Stimulated activated naive CD8-positive, alpha-beta T cell treated with anti-CD3 and anti-CD28 coated beads, Interleukin-15, Interleukin-2, amounts not matched to agents 100 ng/mL and 50 ng/mL, for 24 hours (primary cell): ENCODE measurements at regions not wholly inside any gene's neighbourhood (a gene's known extent, or its start where the extent isn't known, plus 50 kb on each side); places are given as distances from the start of the nearest gene placed in this dataset.
"Not testable (repeated sequence)": the region's sequence is repeated elsewhere in the genome, so short reads cannot be mapped to it uniquely, and the experiment has no call there.

Experiments
- H3K27ac Mint-ChIP-seq: one replicate; pipeline ENCODE4 v1.8.0; 2021; ENCODE audit warnings: mild to moderate bottlenecking, mixed read lengths
- H3K27me3 Mint-ChIP-seq: one replicate; pipeline ENCODE4 v1.8.0; 2021; ENCODE audit warnings: mixed read lengths
- H3K36me3 Mint-ChIP-seq: one replicate; pipeline ENCODE4 v1.8.0; 2021; ENCODE audit warnings: low read depth, mixed read lengths
- H3K4me1 Mint-ChIP-seq: one replicate; pipeline ENCODE4 v1.8.0; 2021; ENCODE audit warnings: low read depth, mixed read lengths
- H3K4me3 Mint-ChIP-seq: one replicate; pipeline ENCODE4 v1.8.0; 2021; ENCODE audit warnings: mild to moderate bottlenecking, mixed read lengths
- H3K9me3 Mint-ChIP-seq: one replicate; pipeline ENCODE4 v1.8.0; 2021; ENCODE audit warnings: mixed read lengths

- H3K36me3 Mint-ChIP-seq, result no peaks in the 10 kb centered on the region
- peaks cover 3% of the 10 kb centered on the region for H3K9me3 Mint-ChIP-seq
- no peak overlapping the region for H3K27ac Mint-ChIP-seq
- no peaks in the 10 kb centered on the region for H3K27me3 Mint-ChIP-seq
- no peaks in the 10 kb centered on the region for H3K4me1 Mint-ChIP-seq
- no peak overlapping the region for H3K4me3 Mint-ChIP-seq
Observed at GRCh38 chr12:74033531-74033930, 504.1 kb upstream of the ATXN7L3B start.

- not testable (repeated sequence) for H3K4me1 Mint-ChIP-seq, H3K27ac Mint-ChIP-seq, H3K36me3 Mint-ChIP-seq, H3K4me3 Mint-ChIP-seq, H3K27me3 Mint-ChIP-seq, H3K9me3 Mint-ChIP-seq
Observed at GRCh38 chr12:74039138-74039537, 498.5 kb upstream of the ATXN7L3B start.

- no peaks in the 10 kb centered on the region for H3K27me3 Mint-ChIP-seq
- H3K4me1 Mint-ChIP-seq, result no peaks in the 10 kb centered on the region
- no peak overlapping the region for H3K27ac Mint-ChIP-seq
Observed at GRCh38 chr12:74043343-74043742, 494.3 kb upstream of the ATXN7L3B start.

GRCh38 chr12:74049348-74049747 is 488.3 kb upstream of the ATXN7L3B start:
- Mint-ChIP-seq H3K9me3 (no peaks in the 10 kb centered on the region), H3K27ac (no peak overlapping the region), H3K4me1 (no peaks in the 10 kb centered on the region), H3K36me3 (no peaks in the 10 kb centered on the region), H3K4me3 (no peak overlapping the region), H3K27me3 (no peaks in the 10 kb centered on the region)

More at GRCh38 chr12:74043343-74043742, 494.3 kb upstream of the ATXN7L3B start:
- no peak overlapping the region for H3K4me3 Mint-ChIP-seq
- no peaks in the 10 kb centered on the region for H3K36me3 Mint-ChIP-seq
- H3K9me3 Mint-ChIP-seq, result no peaks in the 10 kb centered on the region

GRCh38 chr12:74051848-74052247 is 485.8 kb upstream of the ATXN7L3B start:
- H3K36me3 Mint-ChIP-seq, result no peaks in the 10 kb centered on the region
- no peaks in the 10 kb centered on the region for H3K9me3 Mint-ChIP-seq
- no peaks in the 10 kb centered on the region for H3K4me1 Mint-ChIP-seq
- no peak overlapping the region for H3K27ac Mint-ChIP-seq
- H3K27me3 Mint-ChIP-seq, result no peaks in the 10 kb centered on the region
- H3K4me3 Mint-ChIP-seq, result no peak overlapping the region

- no peaks in the 10 kb centered on the region for H3K36me3 Mint-ChIP-seq
- H3K4me3 Mint-ChIP-seq, result no peak overlapping the region
- no peaks in the 10 kb centered on the region for H3K4me1 Mint-ChIP-seq
- peaks cover 28% of the 10 kb centered on the region for H3K9me3 Mint-ChIP-seq
- H3K27me3 Mint-ChIP-seq, result no peaks in the 10 kb centered on the region
- no peak overlapping the region for H3K27ac Mint-ChIP-seq
Observed at GRCh38 chr12:74066476-74066875, 471.2 kb upstream of the ATXN7L3B start.

GRCh38 chr12:74071182-74071581 is 466.5 kb upstream of the ATXN7L3B start:
- Mint-ChIP-seq H3K36me3 (no peaks in the 10 kb centered on the region), H3K4me1 (no peaks in the 10 kb centered on the region), H3K9me3 (peaks cover 24% of the 10 kb centered on the region), H3K27ac (no peak overlapping the region), H3K4me3 (no peak overlapping the region), H3K27me3 (no peaks in the 10 kb centered on the region)

GRCh38 chr12:74076918-74077317 is 460.7 kb upstream of the ATXN7L3B start:
- H3K4me1 Mint-ChIP-seq, result no peaks in the 10 kb centered on the region
- H3K27ac Mint-ChIP-seq, result no peak overlapping the region
- H3K36me3 Mint-ChIP-seq, result no peaks in the 10 kb centered on the region
- no peak overlapping the region for H3K4me3 Mint-ChIP-seq
- no peaks in the 10 kb centered on the region for H3K27me3 Mint-ChIP-seq
- peaks cover 3% of the 10 kb centered on the region for H3K9me3 Mint-ChIP-seq

GRCh38 chr12:74105434-74105833 is 432.2 kb upstream of the ATXN7L3B start:
- no peaks in the 10 kb centered on the region for H3K36me3 Mint-ChIP-seq
- no peak overlapping the region for H3K4me3 Mint-ChIP-seq
- H3K9me3 Mint-ChIP-seq, result no peaks in the 10 kb centered on the region
- H3K4me1 Mint-ChIP-seq, result no peaks in the 10 kb centered on the region
- H3K27me3 Mint-ChIP-seq, result no peaks in the 10 kb centered on the region
- H3K27ac Mint-ChIP-seq, result no peak overlapping the region

- no peaks in the 10 kb centered on the region for H3K4me1 Mint-ChIP-seq
- no peak overlapping the region for H3K27ac Mint-ChIP-seq
- H3K27me3 Mint-ChIP-seq, result no peaks in the 10 kb centered on the region
- H3K4me3 Mint-ChIP-seq, result no peak overlapping the region
- H3K36me3 Mint-ChIP-seq, result no peaks in the 10 kb centered on the region
- no peaks in the 10 kb centered on the region for H3K9me3 Mint-ChIP-seq
Observed at GRCh38 chr12:74108729-74109128, 428.9 kb upstream of the ATXN7L3B start.

- no peak overlapping the region for H3K27ac Mint-ChIP-seq
Observed at GRCh38 chr12:74111688-74112360, 425.8 kb upstream of the ATXN7L3B start.

GRCh38 chr12:74119811-74120362 is 417.7 kb upstream of the ATXN7L3B start:
- Mint-ChIP-seq H3K36me3 (no peaks in the 10 kb centered on the region), H3K27ac (no peak overlapping the region), H3K4me1 (no peaks in the 10 kb centered on the region), H3K9me3 (no peaks in the 10 kb centered on the region), H3K4me3 (no peak overlapping the region), H3K27me3 (no peaks in the 10 kb centered on the region)

More at GRCh38 chr12:74111688-74112360, 425.8 kb upstream of the ATXN7L3B start:
- H3K27me3 Mint-ChIP-seq, result no peaks in the 10 kb centered on the region
- H3K4me1 Mint-ChIP-seq, result no peaks in the 10 kb centered on the region
- no peak overlapping the region for H3K4me3 Mint-ChIP-seq
- H3K36me3 Mint-ChIP-seq, result no peaks in the 10 kb centered on the region
- no peaks in the 10 kb centered on the region for H3K9me3 Mint-ChIP-seq

GRCh38 chr12:74120644-74121043 is 417.0 kb upstream of the ATXN7L3B start:
- H3K27ac Mint-ChIP-seq, result no peak overlapping the region
- no peaks in the 10 kb centered on the region for H3K27me3 Mint-ChIP-seq
- H3K4me1 Mint-ChIP-seq, result no peaks in the 10 kb centered on the region
- no peaks in the 10 kb centered on the region for H3K9me3 Mint-ChIP-seq
- H3K36me3 Mint-ChIP-seq, result no peaks in the 10 kb centered on the region
- no peak overlapping the region for H3K4me3 Mint-ChIP-seq

GRCh38 chr12:74129702-74130101 is 407.9 kb upstream of the ATXN7L3B start:
- Mint-ChIP-seq H3K27ac (no peak overlapping the region), H3K4me3 (no peak overlapping the region), H3K9me3 (peaks cover 11% of the 10 kb centered on the region), H3K4me1 (no peaks in the 10 kb centered on the region), H3K27me3 (no peaks in the 10 kb centered on the region), H3K36me3 (no peaks in the 10 kb centered on the region)

GRCh38 chr12:74144396-74144795 is 393.2 kb upstream of the ATXN7L3B start:
- no peaks in the 10 kb centered on the region for H3K36me3 Mint-ChIP-seq

GRCh38 chr12:74145328-74145727 is 392.3 kb upstream of the ATXN7L3B start:
- Mint-ChIP-seq H3K27me3 (no peaks in the 10 kb centered on the region), H3K4me3 (no peak overlapping the region), H3K27ac (no peak overlapping the region), H3K9me3 (no peaks in the 10 kb centered on the region), H3K36me3 (no peaks in the 10 kb centered on the region), H3K4me1 (no peaks in the 10 kb centered on the region)

More at GRCh38 chr12:74144396-74144795, 393.2 kb upstream of the ATXN7L3B start:
- H3K4me3 Mint-ChIP-seq, result no peak overlapping the region
- H3K4me1 Mint-ChIP-seq, result no peaks in the 10 kb centered on the region
- H3K27me3 Mint-ChIP-seq, result no peaks in the 10 kb centered on the region
- no peaks in the 10 kb centered on the region for H3K9me3 Mint-ChIP-seq
- no peak overlapping the region for H3K27ac Mint-ChIP-seq
